ENCODE measurements at regions not wholly inside any gene's neighbourhood (a gene's known extent, or its start where the extent isn't known, plus 50 kb on each side); places are given as distances from the start of the nearest gene placed in this dataset.

- no peak for TF ChIP-seq POLR2AphosphoS5 (IDR thresholded peaks at IDR 0.05; ENCODE audit: low read depth, low read length)
- TF ChIP-seq, protein P1, sequence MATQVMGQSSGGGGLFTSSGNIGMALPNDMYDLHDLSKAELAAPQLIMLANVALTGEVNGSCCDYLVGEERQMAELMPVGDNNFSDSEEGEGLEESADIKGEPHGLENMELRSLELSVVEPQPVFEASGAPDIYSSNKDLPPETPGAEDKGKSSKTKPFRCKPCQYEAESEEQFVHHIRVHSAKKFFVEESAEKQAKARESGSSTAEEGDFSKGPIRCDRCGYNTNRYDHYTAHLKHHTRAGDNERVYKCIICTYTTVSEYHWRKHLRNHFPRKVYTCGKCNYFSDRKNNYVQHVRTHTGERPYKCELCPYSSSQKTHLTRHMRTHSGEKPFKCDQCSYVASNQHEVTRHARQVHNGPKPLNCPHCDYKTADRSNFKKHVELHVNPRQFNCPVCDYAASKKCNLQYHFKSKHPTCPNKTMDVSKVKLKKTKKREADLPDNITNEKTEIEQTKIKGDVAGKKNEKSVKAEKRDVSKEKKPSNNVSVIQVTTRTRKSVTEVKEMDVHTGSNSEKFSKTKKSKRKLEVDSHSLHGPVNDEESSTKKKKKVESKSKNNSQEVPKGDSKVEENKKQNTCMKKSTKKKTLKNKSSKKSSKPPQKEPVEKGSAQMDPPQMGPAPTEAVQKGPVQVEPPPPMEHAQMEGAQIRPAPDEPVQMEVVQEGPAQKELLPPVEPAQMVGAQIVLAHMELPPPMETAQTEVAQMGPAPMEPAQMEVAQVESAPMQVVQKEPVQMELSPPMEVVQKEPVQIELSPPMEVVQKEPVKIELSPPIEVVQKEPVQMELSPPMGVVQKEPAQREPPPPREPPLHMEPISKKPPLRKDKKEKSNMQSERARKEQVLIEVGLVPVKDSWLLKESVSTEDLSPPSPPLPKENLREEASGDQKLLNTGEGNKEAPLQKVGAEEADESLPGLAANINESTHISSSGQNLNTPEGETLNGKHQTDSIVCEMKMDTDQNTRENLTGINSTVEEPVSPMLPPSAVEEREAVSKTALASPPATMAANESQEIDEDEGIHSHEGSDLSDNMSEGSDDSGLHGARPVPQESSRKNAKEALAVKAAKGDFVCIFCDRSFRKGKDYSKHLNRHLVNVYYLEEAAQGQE (IDR thresholded peaks at IDR 0.05; ENCODE audit: insufficient read depth in 1 of 2, low read depth in 2 of 2, low read length in 2 of 2): no peak
These were observed 730.0 kb downstream of the SOCS6 start for GRCh38 chr18:71018816-71019215.

Measured in PFSK-1 (cell line).